Forelimb muscle (tissue), 1 donor: ENCODE measurements at regions not wholly inside any gene's neighbourhood (a gene's known extent, or its start where the extent isn't known, plus 50 kb on each side); places are given as distances from the start of the nearest gene placed in this dataset.

ENCODE experiments used
- DNase-seq: peaks from one replicate; pipeline ENCODE4 v3.0.0-alpha.2; 2013; ENCODE audit warnings: low read depth

DNA sequence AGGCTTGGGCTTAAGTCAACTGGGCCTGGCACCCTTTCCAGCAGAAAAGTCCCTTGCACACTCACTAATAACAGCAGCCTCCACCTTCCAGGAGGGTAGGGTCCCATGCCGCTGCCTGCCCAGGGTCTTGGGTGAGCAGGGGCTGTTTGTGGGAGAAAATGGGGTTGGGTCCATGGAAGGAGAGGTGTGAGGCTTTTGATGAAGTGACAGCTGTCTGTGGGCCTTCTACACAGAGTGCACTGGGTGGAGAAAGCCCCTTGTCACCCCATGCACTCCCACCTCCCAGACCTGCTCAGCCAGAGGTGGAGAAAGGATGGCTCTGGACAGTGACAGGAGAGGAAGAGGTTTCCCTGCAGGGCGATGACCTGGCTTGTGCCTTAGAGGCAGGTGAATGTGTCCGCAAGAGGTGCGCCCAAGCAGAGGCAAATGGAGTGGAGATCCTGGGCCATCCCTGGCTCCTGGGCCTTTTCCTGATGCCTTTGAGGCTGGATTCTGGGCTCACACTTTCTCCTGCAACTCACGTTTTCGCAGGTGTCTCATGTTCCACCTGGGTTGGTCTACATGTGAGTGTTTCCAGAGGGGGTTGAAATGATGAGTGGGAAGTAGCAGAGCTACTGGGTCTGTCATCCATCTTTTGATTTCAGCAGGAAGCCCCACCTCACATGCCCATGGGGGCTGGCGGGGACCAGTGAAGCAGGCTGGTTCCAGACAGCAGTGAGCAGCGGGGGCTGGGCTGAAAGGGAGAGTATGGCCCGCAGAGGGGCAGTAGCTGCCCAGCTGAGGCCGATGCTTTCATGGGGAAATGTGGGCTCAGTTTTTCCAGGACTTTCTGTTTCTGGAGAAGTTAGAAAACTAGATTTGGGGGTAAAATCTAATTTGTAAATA lies 85.2 kb upstream of the PRR23E start:
- DNase-seq: no peak

DNA sequence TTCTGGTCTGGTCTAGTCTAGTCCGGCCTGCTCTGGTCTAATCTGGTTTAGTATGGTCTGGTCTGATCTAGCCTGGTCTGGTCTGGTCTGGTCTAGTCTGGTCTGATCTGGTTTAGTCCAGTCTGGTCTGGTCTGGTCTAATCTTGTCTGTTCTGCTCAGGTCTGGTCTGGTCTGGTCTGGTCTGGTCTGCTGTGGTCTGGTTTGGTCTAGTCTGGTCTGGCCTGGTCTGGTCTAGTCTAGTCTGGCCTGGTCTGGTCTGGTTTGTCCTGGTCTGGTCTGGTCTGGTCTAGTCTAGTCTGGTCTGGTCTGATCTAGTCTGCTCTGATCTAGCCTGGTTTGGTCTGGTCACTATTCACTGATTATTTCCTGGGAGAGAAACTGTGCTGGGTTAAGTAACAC lies 84.1 kb upstream of the PRR23E start:
- no peak for DNase-seq

DNA sequence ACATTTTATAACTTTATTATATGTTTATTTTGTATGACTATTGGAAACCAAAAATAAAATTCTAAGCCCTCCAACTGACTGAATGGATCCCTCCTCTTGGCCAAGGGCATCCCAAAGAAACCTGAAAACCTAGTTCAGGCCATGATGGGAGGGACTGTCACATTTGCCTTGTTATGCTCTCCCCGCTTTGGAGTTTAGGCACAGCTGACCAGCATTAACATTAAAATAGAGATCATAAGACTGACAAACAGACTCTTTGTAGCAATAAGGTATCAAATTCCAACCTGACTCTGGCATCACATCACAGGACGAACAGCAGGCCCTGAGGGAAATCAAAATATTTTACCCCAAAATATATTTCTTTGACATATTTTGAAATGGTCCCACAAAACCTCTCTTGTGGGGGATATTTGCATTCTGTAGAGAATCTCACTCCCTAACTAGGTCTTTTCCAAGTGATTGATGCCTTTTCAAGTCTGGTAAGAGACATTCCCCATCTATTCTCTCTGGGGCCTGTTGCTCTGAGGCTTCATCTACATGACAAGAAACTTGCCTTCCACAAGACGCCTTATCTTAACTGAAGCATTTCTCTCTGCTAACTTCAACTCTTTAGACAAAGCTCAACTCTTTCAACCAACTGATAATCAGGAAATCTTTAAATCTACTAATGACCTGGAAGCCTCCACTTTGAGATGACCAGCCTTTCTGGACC lies 81.8 kb upstream of the PRR23E start:
- no peak for DNase-seq

DNA sequence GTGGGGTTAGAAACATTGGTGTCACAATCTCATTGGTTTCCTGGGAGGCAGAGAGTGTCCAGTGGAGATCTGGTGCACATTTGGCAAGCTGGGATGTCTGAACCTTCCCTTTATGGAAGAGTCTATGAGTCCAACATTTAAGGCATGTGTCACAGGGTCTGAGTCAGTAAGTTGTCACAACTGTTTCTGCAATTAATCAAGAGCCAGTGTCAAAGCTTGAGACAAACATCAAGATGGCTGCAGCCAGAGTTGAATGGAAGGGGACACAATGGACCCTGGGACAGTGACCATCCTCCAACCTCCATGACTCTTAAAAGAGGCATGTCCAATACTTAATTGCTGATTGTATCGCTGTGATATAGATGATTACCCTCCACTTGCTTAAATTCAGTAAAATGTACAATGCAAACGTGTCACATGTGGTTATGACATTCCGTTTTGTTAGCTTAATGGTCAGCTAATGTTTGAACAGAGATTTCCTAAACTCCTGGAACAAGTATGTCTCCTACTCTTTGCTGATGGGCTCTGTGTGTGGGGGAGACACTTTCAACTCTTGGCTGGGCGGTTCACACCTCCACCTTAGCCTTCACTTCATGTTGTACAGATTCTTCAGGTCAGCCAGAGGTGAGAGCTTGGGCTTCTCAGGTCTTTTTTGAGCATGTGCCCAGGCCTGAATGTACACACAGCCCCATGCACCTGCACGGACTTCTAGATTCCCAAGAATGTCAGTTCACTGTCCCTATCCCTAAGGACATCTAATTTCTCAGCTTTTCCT lies 79.9 kb upstream of the PRR23E start:
- no peak for DNase-seq

DNA sequence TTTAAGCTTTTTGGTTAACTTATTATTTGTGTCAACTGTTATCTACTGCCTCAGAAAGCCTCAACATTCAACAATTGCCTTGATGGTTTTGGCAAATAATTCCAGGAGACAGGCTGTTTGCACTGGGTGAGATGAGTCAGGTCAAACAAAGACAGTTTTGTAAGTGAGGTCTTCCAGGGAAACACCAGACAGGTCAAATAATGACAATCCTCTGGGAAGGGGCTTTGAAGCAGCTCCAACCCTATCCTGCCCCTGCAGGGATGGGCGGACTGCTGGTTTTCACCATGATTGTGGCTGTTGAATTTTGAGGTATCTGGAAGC lies 79.4 kb upstream of the PRR23E start:
- no peak for DNase-seq

DNA sequence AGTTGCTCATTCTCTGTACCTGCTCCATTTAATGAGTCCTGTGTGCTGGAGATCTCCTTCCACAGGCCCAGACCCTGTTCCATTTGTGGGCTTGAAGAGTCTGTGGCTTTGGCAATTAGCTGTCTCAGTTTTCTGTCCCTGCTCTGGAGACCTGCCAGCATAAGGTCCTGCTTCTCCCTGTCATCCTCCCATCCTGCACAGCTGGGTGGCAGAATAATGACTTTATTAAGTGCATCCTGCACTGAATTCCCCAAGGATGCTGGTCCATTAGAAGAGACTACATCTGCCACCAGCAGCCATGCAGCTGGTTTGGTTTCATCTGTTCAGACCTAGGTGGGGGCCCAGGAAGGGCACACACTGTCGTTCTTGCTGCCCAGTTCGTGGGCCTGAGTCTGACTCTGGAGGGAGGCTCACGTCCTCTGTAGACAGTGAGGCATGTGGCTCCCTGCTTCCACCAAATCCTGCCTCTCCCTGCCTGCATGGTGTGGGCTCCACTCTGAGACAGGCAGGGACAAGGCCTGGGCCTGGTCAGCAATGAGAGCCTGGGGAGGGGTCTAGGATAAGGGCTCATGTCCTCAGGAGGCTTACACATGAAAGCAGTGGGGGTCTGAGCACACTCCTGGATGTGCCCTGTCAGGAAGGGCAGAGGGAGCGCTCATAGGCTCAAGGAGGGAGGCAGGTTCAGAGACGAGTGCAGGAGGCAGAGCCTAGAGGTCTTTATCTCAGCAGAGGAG lies 78.4 kb upstream of the PRR23E start:
- DNase-seq: no peak

DNA sequence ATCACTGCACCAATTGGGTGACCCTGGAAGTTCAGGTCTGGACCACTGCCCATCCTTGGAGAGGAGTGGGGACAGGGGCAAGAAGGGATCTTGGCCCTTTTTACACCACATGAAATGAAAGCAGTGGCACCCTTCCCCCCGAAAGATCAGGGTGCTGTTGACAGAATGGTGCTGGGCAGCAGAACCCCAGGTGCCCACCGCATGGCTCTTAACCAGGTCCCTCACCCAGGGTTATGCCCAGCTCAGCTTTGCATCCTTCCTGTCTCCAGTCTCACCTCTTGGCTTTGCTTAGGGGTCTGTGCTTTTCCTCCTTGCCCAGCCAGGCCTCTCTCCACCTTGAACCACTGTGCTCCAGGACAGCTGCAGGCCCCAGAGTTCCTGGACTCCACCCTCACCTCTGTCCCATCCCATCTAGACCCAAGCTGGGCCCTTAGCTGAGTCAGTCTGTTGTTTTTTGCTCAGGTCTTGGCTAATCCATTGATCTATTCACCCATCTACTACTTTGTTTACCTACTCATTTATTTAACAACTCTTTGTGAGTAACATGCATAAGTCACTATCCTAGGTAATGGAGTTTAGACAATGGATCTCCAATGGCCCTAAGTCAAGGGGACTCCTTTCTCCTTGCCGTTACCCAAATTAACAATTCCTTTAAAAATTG lies 77.1 kb upstream of the PRR23E start:
- no peak for DNase-seq

DNA sequence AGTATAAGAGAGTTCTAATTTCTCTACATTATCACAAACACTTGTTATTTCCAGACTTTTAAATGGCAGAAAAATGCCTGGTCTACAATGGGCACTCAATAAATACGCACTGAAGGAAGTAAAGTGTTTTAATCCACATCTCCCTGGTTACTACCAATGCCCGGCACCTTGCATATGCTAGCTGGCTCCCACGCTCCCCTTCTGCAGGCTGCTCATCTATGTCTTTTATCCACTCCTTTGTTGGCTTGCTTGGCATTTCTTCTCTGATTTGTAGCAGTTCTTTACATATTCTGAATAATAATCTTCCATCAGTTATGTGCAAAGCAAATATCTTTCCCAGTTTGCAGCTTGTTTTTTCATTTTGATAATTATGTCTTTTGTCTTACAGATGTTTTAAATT lies 74.6 kb upstream of the PRR23E start:
- no peak for DNase-seq

DNA sequence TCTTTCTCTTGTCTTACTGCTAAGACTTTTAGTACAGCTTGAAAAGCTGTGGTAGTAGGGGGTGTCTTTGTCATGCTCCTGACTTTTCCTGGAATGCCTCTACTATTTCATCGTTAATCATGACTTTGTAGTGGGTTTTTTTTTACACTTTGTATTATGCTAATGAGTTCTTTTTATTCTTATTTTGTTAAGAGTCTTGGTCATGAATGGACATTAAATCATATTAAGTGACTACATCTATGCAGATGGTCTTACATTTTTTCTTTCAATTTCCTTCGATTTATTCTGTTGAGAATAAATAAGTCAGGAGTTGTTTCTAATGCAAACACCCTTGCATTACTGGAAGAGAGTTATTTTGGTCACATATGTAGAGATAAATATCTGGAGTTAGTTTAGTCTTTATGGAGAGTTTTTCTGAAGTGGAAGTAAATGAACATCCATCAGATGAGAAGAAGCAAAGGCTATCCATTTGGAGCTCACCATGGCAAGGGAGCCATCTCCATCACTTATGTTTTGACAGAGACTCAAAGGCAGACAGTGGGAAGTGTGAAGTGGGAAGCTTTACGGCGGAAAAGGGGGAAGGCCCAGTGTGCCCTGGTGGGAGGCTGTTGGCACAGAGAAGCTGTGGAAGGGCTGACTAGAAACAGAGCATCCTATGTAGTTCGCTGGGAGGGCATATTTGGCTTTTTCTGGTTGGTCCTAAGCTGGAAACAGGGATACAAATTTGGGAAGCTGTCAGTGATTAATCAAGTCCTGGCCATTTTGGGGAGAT lies 73.1 kb upstream of the PRR23E start:
- DNase-seq: no peak

DNA sequence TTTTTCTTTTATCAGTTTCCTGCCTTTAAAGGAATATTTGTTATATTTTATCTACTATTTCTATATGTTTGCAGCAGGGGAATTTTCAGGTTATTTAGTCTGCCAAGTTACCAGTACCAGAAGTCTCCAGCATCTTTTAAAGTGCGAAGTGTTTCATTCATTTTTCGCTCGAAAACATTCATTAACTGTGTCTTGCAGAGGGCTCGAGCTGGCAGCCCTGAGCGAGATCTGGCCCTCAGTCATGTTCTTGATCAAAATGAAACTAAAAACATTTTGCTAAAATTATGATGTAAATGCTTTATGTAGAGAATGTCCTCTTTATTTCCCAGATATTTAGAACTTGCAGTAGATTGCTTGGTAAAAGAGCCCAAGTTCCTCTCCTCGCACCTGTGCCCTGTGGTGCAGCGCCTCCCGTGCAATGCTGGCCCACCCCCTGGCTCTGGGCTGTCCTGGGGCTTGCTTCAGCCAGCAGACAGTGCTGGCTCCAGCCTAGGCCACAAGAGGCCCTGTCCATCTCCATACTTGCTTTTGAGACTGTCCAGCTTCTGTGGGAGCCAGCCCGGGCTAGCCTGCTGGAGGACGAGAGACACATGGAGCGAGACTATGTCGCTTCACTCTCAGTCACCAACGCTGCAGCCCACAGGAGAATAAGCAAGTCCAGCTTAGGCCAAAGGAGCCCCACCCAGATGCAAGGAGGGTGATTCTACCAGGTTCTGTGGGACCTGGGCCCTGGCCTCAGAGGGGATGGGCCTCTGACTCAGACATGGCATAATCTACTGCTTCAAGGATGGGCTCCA lies 71.9 kb upstream of the PRR23E start:
- DNase-seq: no peak

DNA sequence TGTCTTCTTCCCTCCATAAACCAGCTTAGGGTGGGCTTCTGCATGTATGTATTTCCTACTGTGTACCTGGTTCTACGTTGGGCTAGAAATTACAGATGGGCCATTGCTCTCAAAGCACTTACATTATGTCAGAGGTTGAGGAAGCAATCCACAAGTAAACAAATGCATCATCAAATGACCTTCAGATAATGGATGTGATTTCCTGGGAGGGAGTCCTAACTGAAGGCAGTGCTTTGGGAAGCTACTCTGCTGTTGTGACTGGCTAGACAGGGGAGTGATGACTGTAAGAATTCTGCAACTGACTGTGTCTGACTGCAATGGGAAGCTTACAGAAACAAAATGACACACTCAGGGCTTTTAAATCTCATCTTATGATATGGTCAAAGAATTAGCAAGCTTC lies 71.0 kb upstream of the PRR23E start:
- DNase-seq: no peak

DNA sequence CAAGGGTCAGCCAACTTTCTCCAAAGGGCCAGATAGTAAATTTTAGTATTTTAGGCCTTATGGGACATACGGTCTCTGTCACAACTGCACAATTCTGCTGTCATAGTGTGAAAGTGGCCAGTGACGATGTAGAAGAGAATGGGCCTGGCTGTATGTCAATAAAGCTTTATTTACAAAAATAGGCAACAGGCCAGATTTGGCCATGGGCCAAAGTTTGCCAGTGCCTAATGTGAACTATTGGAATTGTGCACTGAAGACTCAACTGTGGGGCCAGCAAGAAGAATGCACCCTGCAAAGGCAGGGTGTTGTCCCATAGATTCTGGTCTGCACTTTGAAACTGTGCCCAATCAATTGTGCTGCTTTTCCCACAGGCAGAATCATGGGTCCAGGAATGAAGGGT lies 69.4 kb upstream of the PRR23E start:
- DNase-seq: no peak

DNA sequence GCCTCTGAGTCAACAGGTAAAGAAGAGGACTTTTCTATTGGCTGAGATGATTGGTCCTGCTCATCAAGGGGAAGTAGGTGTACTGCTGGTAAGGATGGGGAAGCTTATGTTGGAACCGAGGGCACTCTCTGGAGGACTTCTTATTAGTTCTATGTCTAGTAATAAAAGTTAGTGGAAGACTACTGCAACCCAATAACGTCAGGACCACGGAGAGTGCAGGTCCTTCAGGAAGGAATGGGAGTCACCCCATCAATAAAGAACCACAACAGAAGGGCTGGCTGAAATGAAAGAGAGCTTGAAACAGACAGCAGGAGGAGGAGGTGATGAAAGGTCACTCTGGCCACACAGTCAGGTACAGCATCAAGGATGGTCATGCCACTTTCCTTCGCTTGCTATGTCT lies 68.8 kb upstream of the PRR23E start:
- no peak for DNase-seq

DNA sequence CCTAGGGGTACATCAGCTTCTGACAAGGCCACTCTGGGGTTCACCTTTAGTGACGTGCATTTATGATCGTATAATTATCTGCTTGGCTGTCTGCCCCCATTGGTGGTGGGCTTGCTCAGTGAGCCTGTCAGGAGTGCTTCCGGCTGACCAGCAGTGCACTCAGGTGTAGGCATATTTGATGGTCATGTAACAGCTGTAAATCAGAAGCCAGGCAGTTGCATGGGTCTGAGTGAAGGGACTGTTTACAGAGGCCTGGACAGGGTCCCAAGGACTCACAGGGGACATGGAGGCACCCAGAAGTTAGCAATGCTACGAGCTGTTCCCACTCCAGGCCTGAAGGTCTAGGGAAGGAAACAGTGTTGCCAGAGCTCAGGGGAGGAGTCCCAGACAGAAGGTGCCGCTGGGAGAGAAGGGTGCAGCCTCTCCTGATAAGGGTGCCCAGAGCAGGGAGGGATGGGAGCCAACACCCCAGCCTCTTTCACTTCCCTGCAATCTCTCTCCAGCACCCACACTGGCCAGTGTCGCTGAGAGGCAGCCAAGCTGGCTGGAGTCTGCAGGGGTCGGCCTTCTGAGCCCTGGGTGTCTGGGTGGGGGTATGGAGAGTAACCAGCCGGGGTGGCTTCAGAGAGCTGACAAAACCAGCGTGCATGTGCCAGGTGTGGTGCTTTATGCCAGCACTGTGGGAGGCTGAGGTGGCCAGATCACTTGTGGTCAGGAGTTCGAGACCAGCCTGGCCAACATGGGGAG lies 61.3 kb upstream of the PRR23E start:
- DNase-seq: no peak

DNA sequence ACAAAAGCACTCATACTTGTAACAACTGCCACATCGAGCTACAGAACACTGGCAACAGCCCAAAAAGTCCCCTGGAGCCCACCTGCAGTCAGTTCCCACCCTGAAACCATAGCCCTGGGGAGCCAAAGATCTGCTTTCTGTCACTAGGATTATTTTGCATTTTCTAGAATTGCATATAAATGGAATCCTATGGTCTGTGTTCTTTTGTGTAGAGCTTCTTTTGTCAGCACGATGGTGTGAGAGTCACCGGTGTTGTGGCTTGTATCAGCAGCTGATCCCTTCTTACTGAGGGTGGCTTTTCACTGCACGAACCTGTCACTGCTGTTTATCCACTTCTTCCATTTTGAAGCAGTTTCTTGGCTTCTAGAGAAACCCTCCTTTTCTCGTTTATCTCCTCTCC lies 60.1 kb upstream of the PRR23E start:
- no peak for DNase-seq

DNA sequence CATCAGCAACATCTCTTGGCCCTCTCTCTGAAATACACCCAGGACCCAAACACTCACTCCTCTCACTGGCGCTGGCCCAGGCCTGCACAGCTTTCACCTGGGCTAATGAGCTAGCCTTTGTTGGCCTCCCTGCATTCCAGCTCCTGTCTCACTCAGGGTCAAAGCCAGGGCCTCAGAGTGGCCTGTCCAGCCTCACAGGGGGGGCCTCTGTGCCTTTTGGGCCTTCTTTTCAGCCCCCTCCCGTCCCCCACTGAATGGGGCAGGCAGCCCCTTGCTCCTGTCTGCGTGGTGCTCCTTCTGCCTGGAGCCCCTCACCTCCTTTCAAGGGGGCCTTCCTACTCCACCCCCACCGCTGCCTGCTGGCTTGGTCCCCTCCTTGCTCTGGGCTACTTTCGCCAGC lies 59.0 kb upstream of the PRR23E start:
- DNase-seq: no peak

DNA sequence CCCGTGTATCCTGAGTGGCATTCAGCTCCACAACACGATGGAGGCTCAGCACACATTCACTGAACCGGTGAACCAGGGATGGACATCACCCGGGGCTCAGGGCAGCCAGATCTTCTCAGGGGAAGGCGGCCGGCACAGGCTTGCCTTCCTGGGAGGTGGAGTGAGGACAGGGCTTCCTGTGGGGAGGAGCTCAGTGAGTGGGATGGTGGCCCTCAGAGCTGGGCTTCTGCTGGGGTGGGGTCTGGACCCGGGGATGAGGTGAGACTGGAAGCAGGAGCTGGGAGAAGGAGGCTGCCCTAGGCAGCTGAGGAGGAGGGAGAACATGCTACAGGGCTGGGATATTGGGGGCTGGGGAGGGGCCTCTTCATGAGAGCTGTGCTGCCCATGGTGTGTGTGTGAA lies 58.5 kb upstream of the PRR23E start:
- no peak for DNase-seq

DNA sequence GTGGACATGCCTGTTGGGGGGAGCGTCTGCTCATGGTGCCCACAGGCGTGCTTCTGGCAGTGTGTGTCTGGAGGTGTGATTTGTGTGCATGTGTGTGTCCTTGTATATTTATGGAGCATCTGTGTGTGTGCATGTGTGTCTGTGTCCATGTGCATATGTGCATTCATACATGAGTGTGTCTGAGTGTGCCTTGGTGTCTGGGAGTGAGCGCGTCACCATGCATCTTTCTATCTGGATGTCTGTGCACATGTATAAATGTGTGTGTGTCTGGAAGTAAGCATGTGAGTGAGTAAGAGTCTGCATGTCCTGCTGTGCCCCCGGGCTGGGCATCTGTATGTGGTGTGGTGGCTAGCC lies 58.1 kb upstream of the PRR23E start:
- DNase-seq: no peak
